KMS-11 (cell line): ENCODE measurements at regions not wholly inside any gene's neighbourhood (a gene's known extent, or its start where the extent isn't known, plus 50 kb on each side); places are given as distances from the start of the nearest gene placed in this dataset.
"Not testable (repeated sequence)": the region's sequence is repeated elsewhere in the genome, so short reads cannot be mapped to it uniquely, and the experiment has no call there.

Experiments used
- H2AFZ ChIP-seq: fragments of 200-600 bp; sonication (generic); 2 replicates; pipeline ENCODE4 v1.6.1; 2016; ENCODE audit warnings: antibody characterized with exemption, mixed run types, low read depth
- H3K27ac ChIP-seq: fragments of 200-600 bp; sonication (generic); 2 replicates; pipeline ENCODE4 v1.6.1; 2016; ENCODE audit warnings: mild to moderate bottlenecking, mixed run types
- H3K27me3 ChIP-seq: fragments of 200-600 bp; sonication (generic); 2 replicates; pipeline ENCODE4 v1.6.1; 2017; ENCODE audit warnings: mild to moderate bottlenecking, low read depth, mixed run types, moderate library complexity; ENCODE audit not compliant: insufficient read depth
- H3K36me3 ChIP-seq: fragments of 200-600 bp; sonication (generic); 2 replicates; pipeline ENCODE4 v1.6.1; 2017; ENCODE audit warnings: mild to moderate bottlenecking, mixed run types; ENCODE audit not compliant: insufficient read depth
- H3K4me1 ChIP-seq: fragments of 200-600 bp; sonication (generic); 2 replicates; pipeline ENCODE4 v1.6.1; 2016; ENCODE audit warnings: mild to moderate bottlenecking, low read depth, mixed run types; ENCODE audit not compliant: poor library complexity, severe bottlenecking
- H3K4me2 ChIP-seq: fragments of 200-600 bp; sonication (generic); 2 replicates; pipeline ENCODE4 v1.7.0; 2016; ENCODE audit warnings: mild to moderate bottlenecking, mixed run types
- H3K4me3 ChIP-seq: fragments of 200-600 bp; sonication (generic); IDR thresholded peaks from 2 replicates; pipeline ENCODE4 v1.6.1; 2017; ENCODE audit warnings: low read depth, low read length, mixed read lengths; ENCODE audit not compliant: insufficient read depth
- H3K79me2 ChIP-seq: fragments of 200-600 bp; sonication (generic); 2 replicates; pipeline ENCODE4 v1.6.1; 2016; ENCODE audit warnings: low read depth, mixed run types; ENCODE audit not compliant: insufficient read depth
- H3K9ac ChIP-seq: fragments of 200-600 bp; sonication (generic); 2 replicates; pipeline ENCODE4 v1.6.1; 2016; ENCODE audit warnings: mild to moderate bottlenecking, mixed run types
- H4K20me1 ChIP-seq: fragments of 200-600 bp; sonication (generic); 2 replicates; pipeline ENCODE4 v1.6.1; 2016; ENCODE audit warnings: mild to moderate bottlenecking, mixed run types; ENCODE audit not compliant: insufficient read depth
- CTCF ChIP-seq: fragments of 200-600 bp; sonication (generic); conservative IDR thresholded peaks from 2 replicates; pipeline ENCODE4 v1.6.1; 2017; ENCODE audit warnings: low read depth, mild to moderate bottlenecking, antibody characterized with exemption, low read length, moderate library complexity, mixed read lengths

DNA sequence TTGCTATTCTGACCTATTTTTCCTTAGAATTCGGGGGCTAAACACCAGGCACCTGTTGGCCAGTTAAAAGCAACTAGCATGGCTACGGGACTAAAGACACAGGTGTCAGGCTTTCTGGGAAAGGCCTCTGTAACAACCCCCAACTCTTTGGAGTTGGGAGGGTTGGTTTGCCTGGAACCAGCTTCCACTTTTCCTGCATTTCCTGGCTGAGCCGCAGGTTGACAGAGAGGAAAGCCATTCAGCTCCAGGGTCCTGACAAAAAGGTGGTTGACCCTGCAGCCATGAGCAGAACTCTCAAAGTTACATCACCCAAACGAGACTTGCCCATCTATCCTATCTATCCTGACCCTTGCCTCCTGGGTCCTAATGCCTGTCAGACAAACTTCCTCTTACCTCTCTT lies 375.4 kb upstream of the SFSWAP start:
- H4K20me1 ChIP-seq = no peaks in the 10 kb centered on the region
- no peaks in the 10 kb centered on the region for H3K79me2 ChIP-seq
- H2AFZ ChIP-seq = no peak overlapping the region
- H3K4me2 ChIP-seq = no peak overlapping the region
- no peaks in the 10 kb centered on the region for H3K36me3 ChIP-seq
- no peaks in the 10 kb centered on the region for H3K27me3 ChIP-seq
- no peak overlapping the region for H3K27ac ChIP-seq
- no peak overlapping the region for H3K4me3 ChIP-seq
- TF ChIP-seq CTCF = no peak
- H3K4me1 ChIP-seq = no peaks in the 10 kb centered on the region
- no peak overlapping the region for H3K9ac ChIP-seq

GRCh38 chr12:131337861-131338260 lies 373.0 kb upstream of the SFSWAP start:
- not testable (repeated sequence) for H3K27me3 ChIP-seq, H3K9ac ChIP-seq, H2AFZ ChIP-seq, H3K4me2 ChIP-seq, H3K27ac ChIP-seq, H3K36me3 ChIP-seq, H3K79me2 ChIP-seq, H3K4me1 ChIP-seq, H4K20me1 ChIP-seq, H3K4me3 ChIP-seq

- no peaks in the 10 kb centered on the region for H4K20me1 ChIP-seq
- no peak overlapping the region for H3K9ac ChIP-seq
- no peak overlapping the region for H3K27ac ChIP-seq
- H3K79me2 ChIP-seq = no peaks in the 10 kb centered on the region
- no peak for TF ChIP-seq CTCF
- no peaks in the 10 kb centered on the region for H3K27me3 ChIP-seq
- H3K36me3 ChIP-seq = no peaks in the 10 kb centered on the region
- H3K4me3 ChIP-seq = no peak overlapping the region
- no peak overlapping the region for H3K4me2 ChIP-seq
- no peak overlapping the region for H2AFZ ChIP-seq
- H3K4me1 ChIP-seq = no peaks in the 10 kb centered on the region
Measured at GRCh38 chr12:131340616-131341210, 370.2 kb upstream of the SFSWAP start.

GRCh38 chr12:131341608-131342007 lies 369.3 kb upstream of the SFSWAP start:
- not testable (repeated sequence) for H3K4me3 ChIP-seq, H3K4me2 ChIP-seq, H3K4me1 ChIP-seq, H4K20me1 ChIP-seq, H2AFZ ChIP-seq, H3K9ac ChIP-seq, H3K79me2 ChIP-seq, H3K36me3 ChIP-seq, H3K27ac ChIP-seq, H3K27me3 ChIP-seq

- H3K79me2 ChIP-seq, H3K36me3 ChIP-seq, H4K20me1 ChIP-seq, H2AFZ ChIP-seq, H3K4me3 ChIP-seq, H3K27me3 ChIP-seq, H3K4me1 ChIP-seq, H3K4me2 ChIP-seq, H3K27ac ChIP-seq, H3K9ac ChIP-seq: not testable (repeated sequence)
Measured at GRCh38 chr12:131343436-131343835, 367.5 kb upstream of the SFSWAP start.

DNA sequence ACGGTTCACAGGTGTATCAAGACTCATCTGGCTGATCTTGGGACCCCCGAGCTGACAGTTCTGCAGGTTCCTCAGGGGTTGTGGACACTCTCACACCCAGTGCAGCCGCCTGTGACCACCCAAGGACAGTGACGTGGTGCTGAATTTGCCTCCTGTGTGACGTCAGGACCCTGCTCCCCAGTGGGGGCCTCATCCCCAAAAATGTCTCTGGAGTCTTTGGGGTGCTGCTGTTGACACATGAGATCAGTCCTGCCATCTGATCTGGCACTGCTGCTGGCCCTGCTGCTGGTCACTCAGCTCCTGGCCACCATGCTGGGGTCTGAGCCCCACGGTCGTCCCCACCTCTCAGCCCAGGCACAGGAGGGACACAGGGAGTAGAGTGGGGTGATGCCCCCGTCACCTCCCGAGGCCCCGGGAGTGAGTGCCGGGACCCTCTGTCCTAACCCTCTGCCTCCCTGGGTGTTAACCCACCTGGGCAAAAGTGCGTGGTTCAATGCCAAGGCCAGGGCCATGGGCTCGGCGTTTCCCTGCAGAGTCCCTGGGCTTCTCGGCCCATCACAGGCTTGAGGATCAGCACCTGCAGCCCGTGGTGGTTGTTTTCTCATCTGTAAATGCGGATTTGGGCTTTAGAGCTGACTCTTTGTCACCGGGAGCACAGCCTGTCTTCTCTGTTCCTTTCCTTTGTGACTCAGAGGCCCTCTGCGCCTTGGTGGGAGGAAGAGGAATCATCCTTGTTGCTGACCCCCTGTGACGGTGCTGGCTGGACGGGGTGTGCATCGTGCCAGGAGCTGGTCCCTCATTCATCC lies 366.0 kb upstream of the SFSWAP start:
- H3K4me2 ChIP-seq, H3K79me2 ChIP-seq, H4K20me1 ChIP-seq, H3K36me3 ChIP-seq, H3K4me3 ChIP-seq, H3K4me1 ChIP-seq, H3K27ac ChIP-seq, H3K9ac ChIP-seq, H2AFZ ChIP-seq, H3K27me3 ChIP-seq: not testable (repeated sequence)
